NCI-H82 (cell line): ENCODE measurements at regions not wholly inside any gene's neighbourhood (a gene's known extent, or its start where the extent isn't known, plus 50 kb on each side); places are given as distances from the start of the nearest gene placed in this dataset.
A peak's percentile ranks its signal among the peaks of the same experiment; 100 is the strongest.

ENCODE experiments used
- DNase-seq: peaks from one replicate; lab custom pipeline; 2025; lab: John Stamatoyannopoulos, UW

DNA sequence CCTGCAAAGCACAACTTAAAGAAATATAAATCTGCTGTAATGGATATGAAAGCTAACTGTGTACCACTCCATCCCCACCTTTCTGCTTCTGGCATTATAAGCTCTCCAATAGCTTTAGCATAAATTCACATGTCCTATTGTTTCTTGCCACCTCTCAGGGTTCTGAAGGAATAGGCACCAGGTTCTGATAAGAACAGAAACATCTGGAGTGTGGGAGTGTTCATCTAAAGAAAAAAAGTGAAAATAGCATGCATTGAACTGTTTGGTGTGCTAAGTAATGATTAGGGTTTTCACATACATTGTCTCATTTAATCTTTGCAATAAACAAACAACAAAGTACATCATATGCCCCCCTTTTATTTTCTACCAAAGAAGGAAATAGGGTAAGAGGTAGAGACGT is 72.3 kb downstream of the FAM76B start:
- DNase-seq, result no peak

GRCh38 chr11:95716266-95716665 is 73.3 kb downstream of the FAM76B start:
- no peak for DNase-seq

GRCh38 chr11:95715777-95716241 is 73.8 kb downstream of the FAM76B start:
- no peak for DNase-seq

- DNase-seq, result no peak
Measured at GRCh38 chr11:95714843-95715776, 74.5 kb downstream of the FAM76B start.

DNA sequence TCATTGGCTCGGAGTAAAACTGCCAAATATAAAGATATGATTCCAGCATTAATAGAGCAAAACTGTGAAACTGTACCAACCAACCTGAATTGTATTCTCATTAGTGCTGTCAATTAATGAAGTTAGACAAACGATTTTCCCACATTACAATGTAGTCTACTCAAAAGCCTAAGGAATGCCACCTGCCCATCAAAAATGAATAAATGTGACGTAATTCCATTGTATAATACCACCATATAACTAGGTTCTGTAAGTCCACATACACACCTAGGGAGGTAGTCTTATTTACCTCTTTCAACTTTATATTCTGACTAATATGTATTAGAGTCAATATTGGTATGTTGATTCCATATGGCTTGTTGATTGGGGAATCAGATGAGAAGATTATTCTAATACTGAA is 76.2 kb downstream of the FAM76B start:
- no peak for DNase-seq

DNA sequence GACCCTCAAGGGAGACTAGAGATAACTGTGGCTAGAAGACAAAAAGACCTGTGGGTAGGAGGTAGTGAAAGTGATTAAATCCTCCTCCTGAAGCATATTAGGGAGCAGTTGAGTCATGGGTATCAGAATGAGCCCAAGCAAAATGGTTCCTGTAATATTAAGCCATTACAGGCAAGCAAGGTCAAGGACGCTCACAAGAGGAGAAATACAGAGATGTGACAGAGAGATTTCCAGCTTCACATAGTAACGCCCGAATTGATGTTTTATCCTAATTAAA is 77.7 kb downstream of the FAM76B start:
- DNase-seq, result no peak

GRCh38 chr11:95711162-95711944 is 78.2 kb downstream of the FAM76B start:
- no peak for DNase-seq

DNA sequence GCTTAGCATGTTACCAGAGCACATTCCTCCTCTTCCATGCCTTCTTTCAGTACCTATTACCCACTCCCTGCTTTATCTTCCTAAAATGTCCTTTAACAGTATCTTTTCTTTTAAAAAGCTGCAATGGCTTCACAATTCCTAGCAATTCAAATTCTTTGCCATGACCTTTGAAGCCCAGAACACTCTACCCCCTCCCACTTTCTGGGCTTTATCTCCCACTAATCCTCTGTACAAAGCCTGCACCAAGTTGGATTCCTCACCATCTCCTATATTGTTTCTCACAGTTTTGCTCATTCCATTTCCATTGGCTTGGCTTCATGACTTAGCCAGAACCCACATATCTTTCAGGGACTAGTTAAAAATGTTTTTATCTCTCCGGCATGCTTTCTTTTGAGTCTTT is 80.9 kb downstream of the FAM76B start:
- DNase-seq, result peak; percentile 19

DNA sequence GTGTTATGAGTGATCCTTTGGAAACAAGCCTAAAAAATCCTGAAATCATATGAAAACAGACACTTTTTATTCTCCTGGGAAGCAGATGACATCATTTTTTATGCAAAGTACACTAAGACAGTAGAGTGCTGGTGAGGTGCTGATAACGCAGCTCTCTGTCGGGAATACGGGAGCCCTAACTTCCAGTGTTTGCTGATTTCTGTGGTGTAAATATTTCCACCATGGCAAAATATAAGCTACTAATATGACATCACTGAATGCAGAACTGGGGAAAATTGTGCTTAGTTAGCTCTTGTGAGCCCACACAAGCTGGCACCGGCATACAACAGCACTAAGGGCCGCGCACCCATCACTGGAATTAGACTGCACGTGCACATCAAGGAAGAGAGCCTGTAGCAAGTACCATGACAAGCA is 82.6 kb downstream of the FAM76B start:
- DNase-seq, result no peak

DNA sequence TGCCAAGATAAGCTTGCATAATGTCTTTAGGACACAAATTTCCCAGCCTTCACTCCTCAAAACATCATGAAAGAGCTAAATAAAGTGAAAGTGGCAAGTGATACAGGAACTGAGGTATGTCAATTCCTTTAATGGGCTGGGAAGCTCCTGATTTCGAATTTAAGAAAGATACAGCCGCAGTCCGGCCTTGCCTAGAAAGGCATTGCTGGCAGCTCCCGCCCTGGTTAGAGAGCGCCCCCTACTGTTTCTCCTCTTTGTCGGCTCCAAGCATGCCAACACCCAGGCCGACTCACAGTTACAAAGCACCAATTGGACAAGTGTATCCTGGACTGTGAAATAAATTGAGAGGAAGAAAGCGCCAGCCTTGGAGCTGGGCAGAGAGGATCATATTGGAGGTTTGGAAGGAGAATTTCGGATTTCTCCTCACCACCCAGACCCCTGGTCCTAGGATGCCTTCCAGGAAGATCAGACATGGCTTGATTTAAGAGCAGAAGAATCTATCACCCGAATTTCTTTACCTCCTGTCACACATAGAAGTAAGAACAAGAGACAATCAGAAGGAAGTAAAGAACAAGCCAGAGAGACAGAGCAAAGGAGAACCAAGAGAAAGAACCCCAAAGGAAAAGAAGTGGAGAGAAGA is 84.0 kb downstream of the FAM76B start:
- DNase-seq, result peak; percentile 89

- no peak for DNase-seq
Measured at GRCh38 chr11:95704865-95705264, 84.7 kb downstream of the FAM76B start.

DNA sequence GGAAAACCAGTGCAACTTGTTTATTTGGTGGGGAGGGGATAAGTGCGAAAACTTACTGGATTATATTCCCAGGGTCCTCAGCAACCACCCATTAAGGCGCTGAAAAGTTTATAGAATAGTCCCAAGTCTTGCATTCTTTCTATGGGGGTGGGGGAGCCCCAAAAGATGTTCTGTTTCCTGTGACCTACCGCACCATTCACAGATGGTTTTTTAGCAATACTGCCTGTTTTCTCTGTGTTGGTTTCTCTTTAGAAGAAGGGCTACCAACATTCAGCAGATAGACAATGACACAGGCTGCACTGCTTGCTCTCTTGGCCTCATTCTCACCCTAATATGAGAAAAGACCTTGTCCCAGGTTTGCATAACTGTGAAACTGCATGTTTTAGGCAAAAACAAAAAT is 86.5 kb downstream of the FAM76B start:
- DNase-seq, result no peak

- peak; percentile 14 for DNase-seq
Measured at GRCh38 chr11:95702526-95702925, 87.1 kb downstream of the FAM76B start.

GRCh38 chr11:95700471-95700817 is 89.1 kb downstream of the FAM76B start:
- DNase-seq, result no peak

GRCh38 chr11:95699631-95700470 is 89.7 kb downstream of the FAM76B start:
- peak; percentile 80 for DNase-seq

DNA sequence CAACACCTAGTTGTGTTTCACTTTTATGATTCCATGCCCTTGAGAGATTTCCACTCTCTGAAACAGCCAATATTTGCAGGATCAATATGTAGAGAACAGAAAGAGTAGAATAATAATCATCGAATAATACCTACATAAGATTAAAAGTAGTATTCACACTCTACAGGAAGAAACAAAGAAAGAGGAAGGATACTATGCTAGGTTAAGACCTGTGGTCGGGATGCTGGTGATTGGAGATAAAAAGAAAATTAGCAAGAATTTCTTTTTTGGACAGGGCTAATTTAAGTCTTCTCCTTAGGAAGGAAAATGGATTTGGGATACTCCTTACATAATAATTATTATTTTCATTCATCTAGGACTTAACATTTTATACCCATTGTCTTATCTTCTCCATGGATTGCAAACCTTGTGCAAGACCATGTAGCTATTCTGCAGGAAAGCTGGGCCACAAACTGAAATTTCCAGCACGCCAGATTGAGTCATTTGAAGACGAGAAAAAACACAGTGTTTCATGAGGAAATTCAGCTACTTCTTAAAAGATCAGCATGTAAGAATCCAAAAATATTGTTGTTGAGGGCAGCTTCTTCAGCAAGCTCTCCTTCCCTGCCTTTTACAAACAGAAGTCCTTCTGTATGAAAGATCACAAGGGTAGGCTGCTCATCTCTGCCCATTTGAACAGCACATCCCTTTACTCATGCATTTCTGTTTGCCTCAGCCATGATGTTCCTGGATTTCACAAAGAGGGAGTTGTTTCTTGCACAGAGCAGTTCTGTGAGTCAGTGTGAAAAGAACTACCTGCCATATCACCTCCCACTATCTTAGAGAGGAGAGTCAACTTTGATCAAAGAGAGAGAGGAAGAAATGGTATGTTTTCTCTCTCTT is 90.7 kb downstream of the FAM76B start:
- DNase-seq, result no peak

DNA sequence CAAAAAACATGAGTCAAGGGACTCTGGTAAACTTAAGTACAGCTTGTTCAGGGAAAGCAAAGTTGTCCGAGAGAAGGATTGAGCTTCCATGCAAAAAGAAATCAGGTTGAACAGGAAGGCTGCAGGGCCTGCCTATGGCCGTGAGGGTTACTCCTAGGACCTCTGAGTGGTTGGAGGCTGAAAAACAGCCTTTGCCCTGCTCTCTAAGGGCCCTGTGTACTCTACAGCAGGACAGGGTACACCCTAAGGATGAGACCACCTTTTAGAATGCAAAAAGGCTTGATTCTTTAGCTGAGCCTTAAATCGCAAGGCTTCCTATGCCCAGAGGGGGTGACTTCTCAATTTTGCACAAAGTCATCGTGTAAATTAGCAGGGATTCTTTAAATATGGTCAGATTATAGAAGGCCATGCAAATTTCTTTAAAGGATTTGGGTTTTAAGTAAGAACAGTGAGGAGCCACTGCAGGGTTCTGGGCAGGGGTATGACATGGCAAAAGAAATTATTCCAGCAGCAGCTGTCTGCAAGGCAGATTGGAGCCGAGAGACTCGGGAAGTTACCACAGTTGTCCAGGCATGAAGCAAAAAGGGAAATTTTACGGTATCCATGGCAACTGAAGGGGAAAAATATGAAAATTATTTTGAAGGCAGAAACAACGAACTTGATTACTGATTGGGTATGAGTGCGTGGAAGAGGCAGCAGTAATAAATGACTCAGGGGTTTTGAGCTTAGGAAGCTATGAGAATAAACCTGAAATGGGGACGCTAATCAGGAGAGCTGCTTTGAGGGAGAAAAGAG is 91.8 kb downstream of the FAM76B start:
- no peak for DNase-seq

- no peak for DNase-seq
Measured at GRCh38 chr11:95695181-95695580, 94.4 kb downstream of the FAM76B start.

DNA sequence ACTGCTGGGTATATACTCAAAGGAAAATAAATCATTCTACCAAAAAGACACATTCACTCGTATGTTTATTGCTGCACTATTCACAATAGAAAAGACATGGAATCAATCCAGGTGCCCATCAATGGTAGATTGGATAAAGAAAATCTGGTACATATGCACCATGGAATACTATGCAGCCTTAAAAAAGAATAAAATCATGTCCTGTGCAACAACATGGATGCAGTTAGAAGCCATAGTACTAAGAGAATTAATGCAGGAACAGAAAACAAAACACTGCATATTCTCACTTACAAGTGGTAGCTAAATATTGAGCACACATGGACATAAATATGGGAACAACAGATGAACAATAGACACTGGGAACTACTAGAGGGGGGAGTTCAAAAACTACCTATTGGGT is 96.3 kb downstream of the FAM76B start:
- DNase-seq, result no peak
